NCI-H1930 (cell line): ENCODE measurements at regions not wholly inside any gene's neighbourhood (a gene's known extent, or its start where the extent isn't known, plus 50 kb on each side); places are given as distances from the start of the nearest gene placed in this dataset.
"Not testable (repeated sequence)": the region's sequence is repeated elsewhere in the genome, so short reads cannot be mapped to it uniquely, and the experiment has no call there.

ENCODE experiments used
- DNase-seq, 2 experiments: peaks; one replicate each; lab custom pipeline; 2025; lab: John Stamatoyannopoulos, UW

DNA sequence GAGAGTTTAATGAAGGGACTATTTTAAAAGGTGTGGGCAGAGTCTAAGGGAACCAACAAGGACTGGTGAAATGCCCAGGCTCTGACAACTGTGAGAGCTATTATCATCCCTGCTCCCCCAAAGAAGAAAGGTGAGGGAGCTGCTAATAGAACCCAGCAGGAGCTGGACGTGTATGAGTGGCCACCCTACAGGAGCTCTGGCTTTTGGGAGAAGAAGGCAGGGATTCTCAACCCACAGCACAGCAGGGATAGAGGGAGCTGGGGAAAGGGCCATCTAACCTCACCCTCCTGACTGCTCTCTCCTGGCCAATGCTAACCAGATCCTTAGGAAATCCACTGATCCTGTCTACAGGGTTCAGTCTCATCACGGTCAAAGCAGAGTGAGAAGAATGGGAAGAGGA, 57.1 kb downstream of the GRIN2B start:
- DNase-seq = no peak

GRCh38 chr12:13918897-13919296, 62.5 kb downstream of the GRIN2B start:
- DNase-seq = no peak

GRCh38 chr12:13915096-13915495, 66.3 kb downstream of the GRIN2B start:
- DNase-seq = no peak

DNA sequence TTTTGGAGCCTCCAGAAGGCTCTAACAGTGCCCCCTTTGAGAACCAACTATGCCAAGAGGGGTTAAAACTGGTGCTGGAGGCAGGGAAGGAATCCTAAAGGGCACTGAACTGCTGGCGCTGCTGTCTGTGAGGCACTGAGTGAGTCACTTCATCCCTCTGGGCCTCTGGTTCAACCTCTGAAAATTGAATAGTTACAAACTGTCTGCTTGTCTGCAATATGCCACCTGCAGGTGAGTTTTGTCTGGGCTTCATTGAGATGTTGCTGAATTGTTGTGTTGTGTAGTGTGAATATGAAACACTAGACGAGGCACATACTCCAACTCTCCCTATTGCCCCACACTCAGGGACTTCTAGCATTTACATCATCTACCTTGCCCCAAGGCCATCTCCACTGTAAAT, 68.0 kb downstream of the GRIN2B start:
- no peak for DNase-seq

GRCh38 chr12:13911756-13912554, 69.4 kb downstream of the GRIN2B start:
- no peak for DNase-seq

- no peak for DNase-seq
Measured at GRCh38 chr12:13905794-13906193, 75.6 kb downstream of the GRIN2B start.

DNA sequence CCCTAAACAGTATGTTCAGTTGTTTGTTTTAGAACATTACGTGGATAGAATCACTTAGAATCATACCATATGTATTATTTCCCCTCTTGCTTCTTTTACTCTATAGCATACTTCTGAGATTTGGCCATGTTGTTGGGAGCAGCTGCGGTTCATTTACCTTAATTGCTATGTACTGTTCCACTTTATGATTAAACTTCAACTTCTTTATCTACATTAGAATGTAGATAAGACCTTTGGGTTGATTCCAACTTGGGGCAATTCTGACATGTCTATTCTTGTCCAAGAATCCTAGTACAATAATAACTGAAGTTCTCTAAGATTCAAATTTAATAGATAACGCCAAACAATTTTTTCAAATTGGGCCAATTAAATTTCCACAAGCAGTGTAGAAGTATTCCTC, 80.7 kb downstream of the GRIN2B start:
- DNase-seq = no peak

GRCh38 chr12:13898387-13898786, 83.0 kb downstream of the GRIN2B start:
- not testable (repeated sequence) for DNase-seq

GRCh38 chr12:13897811-13898210, 83.6 kb downstream of the GRIN2B start:
- DNase-seq = no peak

DNA sequence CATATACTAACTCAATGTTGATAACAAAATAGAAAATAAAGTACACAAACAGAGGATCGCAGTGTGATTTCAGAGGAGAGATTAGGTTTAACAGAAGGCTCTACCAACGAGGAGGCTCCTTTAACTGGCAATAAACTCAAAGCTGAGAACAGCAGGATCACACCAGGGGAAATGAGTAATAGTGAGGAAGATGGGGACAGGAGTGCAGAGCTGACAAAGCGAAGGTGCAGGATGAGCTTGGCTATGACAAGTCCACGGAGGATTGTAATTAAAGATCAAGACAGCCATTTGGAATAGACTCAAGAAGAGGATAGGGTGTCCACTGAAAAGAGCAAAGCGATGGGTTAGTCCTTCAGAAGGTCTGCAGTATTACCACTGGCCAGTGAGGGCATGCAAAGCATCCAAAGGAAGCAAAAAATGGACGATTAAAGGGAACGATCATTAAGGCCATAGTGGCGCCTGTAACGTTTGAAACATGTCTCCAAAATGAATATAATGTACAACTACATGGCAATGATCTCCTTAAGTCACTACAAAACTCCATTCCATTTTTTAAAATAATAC, 85.3 kb downstream of the GRIN2B start:
- no peak for DNase-seq

DNA sequence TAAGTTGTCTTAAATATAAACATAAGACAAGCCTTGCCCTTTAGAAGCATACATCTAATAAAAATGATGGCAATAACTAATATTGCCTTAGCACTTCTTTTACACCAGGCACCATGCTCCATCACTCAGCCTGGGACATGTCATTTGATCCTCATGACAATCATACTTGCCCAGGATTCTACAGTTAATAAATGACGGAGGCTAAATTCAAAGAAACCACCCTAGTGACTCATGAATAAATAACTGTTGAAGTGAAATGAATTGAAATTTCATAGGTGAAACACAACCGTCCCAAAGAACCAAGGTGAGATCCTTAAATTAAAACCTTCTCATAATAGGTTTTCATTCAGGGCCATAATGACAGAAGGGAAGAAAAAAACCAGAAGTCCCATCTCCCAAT, 89.5 kb downstream of the GRIN2B start:
- DNase-seq = no peak

GRCh38 chr12:13890943-13891342, 90.5 kb downstream of the GRIN2B start:
- DNase-seq = no peak

- DNase-seq = no peak
Measured at GRCh38 chr12:13887779-13888388, 93.5 kb downstream of the GRIN2B start.

DNA sequence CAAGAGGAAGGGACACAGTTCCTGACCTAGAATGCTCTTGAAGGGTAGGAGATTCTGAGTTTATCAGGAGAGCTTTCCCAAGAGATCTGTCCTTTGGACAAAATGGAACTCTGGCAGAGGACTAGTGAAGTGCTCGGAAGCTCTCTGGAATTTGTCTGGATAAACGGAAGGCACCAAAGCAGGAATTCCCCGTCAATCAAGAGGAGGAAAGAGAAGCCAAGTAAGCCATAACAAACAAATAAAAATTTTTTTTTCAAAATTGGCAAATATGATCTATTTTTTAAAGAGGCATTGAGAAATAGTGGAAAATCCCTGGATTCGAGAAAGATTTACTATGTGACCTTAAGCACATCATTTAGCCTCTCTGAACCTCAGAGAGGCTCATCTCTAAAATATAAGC, 99.2 kb downstream of the GRIN2B start:
- no peak for DNase-seq

GRCh38 chr12:13880613-13881012, 100.8 kb downstream of the GRIN2B start:
- no peak for DNase-seq

- no peak for DNase-seq
Measured at GRCh38 chr12:13875744-13876143, 105.7 kb downstream of the GRIN2B start.

DNA sequence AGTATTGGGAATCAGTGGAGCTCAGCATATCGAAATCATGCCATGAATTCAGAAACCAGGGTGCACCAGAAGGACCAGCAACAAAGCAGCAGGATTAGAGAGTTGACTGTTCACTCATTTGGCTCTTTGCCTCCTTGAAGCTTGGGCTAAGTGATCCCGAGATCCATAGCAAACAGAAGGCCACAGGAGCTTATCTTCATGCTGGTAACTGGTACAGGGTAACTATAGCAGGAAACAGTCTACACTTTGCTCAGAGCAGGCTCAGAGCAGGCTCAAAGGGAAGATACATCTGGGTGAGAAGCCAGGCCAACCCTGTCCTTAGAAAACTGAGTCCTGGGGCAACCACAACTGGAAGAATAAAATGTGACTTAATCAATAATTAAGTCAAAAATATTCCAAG, 111.1 kb downstream of the GRIN2B start:
- DNase-seq = no peak

GRCh38 chr12:13864081-13864673, 117.2 kb downstream of the GRIN2B start:
- peak; percentile 49 to 66 for DNase-seq

DNA sequence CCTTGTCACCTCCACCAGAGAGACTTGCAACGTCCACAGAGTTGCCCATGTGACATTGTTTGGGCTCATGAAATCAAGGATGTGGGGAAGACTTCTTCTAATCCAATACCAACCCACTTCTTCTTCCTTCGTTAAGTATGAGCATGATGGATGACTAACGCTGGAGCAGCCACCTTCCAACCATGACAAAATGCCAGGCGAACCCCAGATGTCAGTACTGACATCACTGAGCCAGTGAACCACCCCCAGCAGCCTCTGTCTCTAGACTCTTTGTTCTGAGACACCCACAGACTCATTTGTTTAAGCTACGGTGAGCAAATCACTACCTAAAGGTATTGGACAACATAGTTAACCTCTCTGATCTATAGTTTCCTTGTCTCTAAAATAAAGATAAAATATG, 123.7 kb downstream of the GRIN2B start:
- no peak for DNase-seq

DNA sequence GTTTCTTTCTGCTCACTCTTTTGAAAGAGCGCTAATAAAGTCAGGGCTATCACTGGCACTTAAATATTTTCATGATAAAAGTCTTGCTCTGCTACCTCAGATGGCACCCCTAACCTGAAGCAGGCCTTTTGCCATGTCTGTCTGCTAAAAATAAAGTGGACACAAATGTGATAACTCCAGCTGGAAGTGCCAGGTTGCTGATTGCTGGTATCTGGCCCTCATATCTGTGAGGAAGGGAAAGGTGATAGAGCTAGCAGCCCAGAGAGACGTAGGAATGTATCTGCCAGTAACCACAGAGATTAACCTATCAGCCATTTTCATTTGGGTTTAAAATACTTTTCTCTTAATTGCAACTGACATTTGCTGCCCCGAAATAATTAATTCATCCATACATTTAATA, 127.9 kb downstream of the GRIN2B start:
- no peak for DNase-seq

DNA sequence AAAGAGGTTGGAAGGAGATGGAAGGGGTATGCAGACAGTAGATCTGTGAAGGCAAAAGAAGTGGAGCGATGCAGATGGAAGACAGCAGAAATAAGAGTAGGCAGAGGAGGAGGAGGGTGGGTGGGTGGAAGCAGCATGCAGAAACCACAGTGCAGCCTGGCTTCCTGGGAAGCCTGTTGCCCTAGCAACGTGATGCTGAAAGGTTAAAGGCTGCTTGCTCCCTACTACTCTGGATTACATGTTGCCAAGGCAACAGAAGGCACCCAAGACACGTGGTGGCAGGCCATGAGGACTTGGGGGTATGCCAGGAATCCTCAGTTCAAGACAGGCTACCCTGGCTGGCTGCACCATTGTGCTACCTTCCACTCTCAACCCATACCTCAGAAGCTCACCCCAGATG, 129.6 kb downstream of the GRIN2B start:
- no peak for DNase-seq

DNA sequence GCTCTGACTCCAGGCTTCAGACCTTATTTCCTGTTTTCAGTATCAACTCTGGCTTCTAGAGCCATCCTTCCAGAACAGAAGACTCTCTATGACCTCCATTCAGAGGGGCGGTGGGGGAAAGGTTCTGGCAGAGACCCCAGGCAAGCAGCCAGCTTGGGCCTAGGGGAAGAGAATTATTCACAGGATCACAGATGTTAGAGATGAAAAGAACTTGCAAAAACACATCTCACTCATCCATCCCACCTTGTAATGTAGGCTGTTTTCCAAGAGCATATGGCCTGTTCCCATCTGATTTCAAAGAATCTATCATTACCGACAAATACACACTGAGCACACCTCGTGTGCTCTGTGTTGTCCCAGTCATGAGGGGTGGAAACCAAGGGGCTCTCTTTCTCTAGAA, 131.9 kb downstream of the GRIN2B start:
- DNase-seq = no peak

DNA sequence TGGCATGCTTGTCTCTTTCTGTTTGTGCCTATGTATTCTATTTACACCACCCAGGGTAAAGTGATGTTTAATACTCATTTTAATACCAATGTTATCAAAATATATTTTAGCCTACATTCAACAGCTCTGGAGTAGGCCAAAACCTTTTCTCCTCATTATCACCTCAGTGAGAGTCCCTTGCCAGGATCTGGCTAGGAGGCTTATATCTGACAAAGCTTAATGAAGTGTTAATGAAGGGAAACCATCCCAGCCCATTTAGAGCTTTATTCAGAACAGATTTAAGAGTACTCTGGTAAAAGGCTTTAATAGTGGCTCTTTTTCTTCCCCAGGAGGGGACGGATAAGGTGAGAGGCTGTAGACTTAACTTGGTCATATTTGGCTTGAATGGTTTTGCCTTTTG, 137.6 kb downstream of the GRIN2B start:
- no peak for DNase-seq
